ENCODE measurements at regions not wholly inside any gene's neighbourhood (a gene's known extent, or its start where the extent isn't known, plus 50 kb on each side); places are given as distances from the start of the nearest gene placed in this dataset.

DNA sequence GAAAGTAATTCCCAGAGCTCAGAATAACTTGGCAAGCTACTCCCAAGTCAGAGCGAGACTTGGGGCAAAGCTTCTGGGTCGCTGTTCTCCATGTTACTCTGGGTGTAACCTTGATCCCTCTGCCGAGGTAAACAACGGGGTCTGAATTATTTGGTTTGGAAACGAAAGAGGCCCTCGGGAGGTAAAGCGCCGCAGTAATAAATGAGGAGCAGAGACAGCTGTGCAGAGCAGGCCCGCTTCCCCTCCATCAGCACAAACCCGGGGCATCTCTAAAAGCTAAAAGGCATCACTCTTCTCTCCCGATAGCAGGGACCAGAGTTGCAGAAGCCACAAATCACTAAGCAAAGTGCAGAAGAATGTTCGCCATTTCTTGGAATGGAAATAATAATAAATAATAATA lies 561.5 kb downstream of the BCOR start:
- DNase-seq: no peak

DNA sequence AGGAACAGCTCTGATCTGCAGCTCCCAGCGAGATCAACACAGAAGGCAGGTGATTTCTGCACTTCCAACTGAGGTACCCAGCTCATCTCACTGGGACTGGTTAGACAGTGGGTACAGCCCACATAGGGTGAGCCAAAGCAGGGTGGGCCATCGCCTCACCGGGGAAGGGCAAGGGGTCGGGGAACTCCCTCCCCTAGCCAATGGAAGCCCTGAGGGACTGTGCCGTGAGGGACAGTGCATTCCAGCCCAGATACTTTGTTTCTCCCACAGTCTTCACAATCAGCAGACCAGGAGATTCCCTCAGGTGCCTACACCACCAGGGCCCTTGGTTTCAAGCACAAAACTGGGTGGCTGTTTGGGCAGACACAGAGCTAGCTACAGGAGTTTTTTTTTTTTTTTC lies 555.9 kb downstream of the BCOR start:
- DNase-seq: no peak

DNA sequence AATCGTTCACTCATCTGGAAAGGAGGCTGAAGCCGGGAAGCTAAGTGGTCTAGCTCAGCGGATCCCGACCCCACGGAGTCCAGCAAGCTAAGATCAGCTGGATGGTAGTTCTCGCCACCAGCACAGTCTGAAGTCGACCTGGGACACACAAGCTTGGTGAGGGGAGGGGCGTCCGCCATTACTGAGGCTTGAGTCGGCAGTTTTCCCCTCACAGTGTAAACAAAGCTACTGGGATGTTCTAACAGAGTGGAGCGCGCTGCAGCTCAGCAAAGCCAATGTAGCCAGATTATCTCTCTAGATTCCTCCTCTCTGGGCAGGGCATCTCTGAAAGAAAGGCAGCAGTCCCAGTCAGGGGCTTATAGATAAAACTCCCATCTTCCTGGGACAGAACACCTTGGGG lies 555.4 kb downstream of the BCOR start:
- DNase-seq: no peak

DNA sequence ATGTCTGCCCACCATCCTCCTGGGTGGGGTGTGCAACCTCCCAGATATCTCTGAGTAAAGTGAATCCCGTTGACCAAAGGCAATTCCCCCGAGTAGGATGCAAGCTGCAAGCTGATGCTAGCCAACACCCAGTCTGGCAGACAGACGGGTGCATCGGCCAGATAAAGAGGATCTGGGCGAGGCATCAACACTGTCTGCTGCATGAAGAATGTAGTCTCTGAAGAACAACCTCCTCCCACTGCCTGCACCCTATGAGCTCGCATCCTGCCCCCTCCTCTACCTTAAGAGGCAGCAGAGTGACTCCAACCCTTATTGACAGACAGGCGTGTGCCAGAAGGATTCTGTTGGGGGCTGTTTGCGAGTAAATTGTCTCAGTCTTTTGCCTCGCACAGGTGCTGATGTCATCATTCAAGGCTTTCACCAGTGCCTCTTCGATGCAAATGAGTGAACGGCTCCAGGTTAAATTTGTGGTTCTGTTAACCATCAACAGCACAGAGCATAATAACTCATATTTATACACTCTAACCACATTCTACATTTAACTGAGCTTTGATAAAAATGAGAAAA lies 546.9 kb downstream of the BCOR start:
- no peak for DNase-seq

DNA sequence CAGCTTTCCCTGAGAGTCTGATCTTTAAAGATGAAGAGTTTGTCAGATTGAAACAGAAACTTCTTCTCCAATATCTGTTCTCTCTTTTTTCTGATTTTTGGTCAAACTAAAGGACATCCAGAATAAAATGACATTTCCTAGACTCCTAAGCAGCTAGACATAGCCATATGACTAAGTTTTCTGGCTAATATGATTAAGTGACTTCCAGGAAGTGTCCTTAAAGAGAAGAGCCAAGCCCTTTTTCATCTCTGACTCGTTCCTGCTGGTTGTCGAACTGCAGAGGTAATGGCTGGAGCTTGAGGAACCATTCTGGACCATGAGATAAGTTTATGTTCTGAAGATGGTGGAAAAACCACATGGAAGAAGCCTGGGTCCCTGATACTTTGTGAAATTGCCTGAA lies 546.0 kb downstream of the BCOR start:
- no peak for DNase-seq

DNA sequence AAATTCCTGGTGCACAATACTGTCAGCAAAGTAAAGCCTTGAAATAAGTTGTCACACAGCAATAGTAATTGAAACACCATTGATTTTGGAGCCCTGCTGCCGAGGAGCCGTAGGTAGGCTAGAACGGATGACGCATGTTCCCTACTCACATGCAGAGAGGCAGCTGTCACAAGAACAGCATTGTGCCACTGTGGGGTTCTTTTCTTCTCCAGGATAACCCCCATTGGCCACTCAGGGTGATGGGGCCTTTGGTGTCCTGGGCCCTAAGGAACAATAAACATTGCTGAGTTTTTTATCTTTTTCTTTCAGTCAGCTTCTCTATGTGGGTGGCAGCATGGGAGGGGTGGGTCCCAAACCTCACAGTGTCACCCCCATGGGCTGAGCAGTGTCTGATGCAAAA lies 542.3 kb downstream of the BCOR start:
- DNase-seq: no peak

DNA sequence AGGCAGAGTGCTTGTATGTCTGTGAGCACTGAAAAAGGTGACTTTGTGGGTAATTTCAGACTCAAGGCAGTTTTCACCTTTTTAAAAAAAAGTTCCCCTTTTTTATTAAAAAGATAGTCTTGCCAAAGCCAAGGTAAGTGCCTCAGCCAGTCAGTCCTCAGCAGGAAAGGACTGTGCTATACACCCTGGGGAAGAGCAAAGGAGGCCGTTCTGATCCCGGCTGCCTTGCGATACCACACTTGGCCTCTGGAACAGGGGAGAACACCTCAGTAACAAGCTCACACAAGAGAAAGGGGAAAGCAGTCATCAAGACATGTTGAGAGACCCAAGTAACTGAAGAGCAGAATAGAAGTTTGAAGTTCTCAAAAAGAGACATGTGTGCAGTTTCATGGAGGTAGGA lies 541.7 kb downstream of the BCOR start:
- no peak for DNase-seq

DNA sequence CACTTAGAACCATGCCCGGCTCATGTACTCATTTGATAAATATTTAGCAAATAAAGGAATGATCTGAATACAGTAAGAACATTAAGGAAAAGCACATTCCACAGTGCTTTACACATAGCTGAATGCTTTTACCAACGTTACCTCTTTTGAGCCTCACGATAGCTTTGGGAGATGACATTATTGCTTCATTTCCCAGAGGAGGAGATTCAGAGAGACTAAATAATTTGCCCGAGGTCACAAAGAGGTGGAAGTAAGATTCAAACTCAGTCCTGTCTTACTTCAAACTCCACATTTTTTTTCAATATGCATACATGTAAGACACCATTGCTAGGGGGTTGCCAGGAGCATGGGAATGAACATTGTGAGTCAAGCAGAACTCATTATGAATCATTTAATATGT lies 538.5 kb downstream of the BCOR start:
- no peak for DNase-seq

DNA sequence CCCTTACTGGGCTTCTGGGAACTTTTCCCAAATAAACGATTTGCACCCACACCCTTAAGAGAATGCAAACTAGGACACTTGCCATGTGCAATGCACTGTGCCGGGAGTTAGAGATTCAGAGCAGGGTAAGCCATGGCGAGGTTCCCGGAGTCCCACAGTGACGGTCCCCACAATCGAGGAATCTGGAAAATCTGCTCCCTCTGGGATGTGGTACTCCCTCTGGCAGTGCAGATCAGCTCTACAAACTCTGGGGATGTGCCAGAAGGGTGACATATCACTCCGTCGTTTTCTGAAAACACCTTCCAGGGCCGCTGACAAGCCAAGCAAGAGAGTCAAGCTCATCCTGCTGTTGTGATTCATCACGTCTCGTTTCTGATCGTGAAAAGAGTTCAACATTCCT lies 537.5 kb downstream of the BCOR start:
- peak in 1 of 51 donors; percentile 1 for DNase-seq

DNA sequence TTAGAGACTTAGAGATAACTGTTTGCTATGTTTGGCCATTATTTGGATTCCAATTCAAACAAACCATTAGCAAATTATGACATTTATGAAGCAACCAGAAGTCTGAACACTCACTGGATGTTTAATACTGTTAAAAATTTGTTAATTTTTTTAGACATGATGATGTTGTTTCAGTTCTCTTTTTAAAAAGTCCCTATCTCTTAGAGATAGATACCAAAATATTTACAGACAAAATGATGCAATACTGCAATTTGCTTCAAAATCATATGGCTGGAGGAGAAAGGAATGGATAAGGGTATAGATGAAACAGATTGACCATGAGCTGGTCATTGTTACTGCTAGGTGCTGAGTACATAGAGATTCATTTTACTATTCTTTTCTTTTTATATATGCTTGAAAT lies 534.6 kb downstream of the BCOR start:
- DNase-seq: no peak

DNA sequence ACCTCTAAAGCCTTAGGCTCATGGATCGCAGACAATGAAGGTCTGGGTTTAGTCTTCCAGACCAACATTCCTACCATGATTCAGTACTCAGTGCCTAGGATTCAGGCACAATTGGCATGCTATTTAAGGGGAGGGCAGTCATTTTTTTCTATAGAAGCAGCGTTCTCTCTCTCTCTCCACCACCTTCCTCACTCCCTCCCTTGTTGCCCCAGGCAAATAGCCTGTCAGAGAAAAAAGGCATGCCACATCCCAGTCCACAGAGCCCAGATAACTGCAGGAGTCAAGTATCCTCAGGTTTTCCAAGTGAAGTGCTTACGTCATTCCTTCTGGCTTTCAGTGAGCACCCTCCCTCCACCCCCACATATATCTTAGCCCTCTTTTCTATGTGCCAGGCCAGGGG lies 533.0 kb downstream of the BCOR start:
- no peak for DNase-seq

DNA sequence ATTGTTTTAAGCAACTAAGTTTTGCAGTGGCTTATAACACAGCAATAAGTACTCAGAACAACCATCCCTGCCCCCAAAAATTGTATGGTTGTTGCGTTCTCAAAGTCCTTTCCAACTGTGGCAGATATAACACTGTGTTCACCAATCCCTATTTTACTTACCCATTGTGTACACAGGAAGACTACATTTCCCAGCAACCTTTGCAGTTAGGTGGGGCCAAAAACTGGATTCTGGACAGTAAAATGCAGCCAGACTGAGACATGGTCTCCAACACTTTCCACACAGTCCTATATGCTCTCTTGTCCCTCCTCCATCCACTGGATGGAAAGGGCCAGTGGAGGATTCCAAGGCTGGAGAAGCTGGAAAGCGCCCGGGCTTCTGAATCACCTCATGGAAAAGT lies 523.6 kb downstream of the BCOR start:
- no peak for DNase-seq

DNA sequence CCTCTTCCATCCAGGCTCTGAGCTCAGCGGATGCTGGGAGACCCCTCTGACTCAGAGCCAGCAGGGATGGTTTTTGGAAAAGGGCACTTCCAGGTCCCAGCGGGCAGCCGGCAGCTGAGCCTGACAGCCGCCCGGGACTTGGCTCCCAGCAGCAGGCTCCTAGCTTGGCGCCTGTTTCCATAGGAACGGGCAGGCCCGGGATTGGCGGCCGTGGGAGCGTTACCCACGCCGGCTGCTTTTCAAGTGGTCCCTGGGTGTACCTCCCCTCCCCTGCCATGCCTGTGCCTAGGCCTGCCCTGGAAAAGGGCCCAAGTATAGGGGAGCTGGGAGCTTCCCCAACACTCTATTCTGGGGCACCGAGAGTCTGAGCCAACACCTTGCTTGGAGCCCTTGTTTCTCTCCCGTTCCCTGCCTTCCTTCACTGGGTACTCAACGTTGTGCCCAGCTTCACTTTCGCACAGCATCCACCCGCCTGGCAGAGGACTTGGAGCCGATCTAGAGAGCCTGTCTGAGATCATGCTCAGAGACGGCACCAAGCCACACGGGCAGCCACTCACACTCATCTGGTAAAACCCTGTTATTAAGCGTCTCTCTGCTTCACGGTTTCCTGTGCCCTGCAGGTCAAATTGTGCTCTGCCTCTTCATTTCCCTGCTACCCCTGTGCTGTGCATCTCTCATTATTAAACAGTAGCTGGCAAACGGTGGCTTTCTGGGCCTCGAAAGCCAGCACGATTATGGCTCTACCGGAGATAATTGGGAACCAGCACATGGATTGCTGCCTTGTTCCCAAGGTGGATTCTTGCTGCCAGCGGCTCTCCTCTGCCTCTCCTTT lies 521.5 kb downstream of the BCOR start:
- DNase-seq: peak in 42 of 51 donors; percentile 0 to 73 (median 32)

DNA sequence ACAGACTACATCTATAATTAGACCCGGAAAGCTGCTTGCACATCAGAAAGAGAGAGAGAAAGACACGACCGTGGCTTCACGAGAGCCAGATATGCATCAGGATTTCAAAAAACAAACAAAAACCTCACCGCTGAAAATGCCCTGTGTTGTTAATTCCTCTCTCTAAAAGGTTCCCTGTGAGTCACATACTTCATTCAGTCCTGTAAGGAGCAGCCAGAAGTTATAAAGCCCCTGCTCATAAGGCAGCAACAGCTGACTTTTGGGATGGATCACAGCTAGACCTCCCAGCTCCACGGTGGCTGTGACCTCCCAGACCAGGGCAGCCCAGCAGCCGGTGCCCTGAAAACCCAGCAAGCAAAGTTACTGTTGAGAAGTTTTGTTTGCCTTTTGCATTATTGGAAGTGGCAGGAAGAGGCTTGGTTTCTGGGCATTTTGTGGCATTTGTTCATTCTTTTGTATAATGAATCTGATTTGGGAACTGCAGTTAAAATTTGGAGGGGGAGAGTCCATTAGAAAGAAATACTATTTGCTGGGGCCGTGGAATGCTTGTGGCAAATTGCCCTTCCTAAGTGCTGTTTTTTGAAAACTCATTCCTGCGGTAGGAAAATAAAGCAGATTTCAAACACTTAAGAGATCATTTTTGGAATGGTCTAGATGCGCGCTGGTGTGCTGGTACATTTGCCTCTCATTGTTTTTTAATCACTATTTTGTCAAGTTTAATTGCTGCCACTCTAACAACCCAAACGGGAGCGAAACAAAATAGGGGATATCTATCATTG lies 520.4 kb downstream of the BCOR start:
- peak in 1 of 51 donors; percentile 0 for DNase-seq

DNA sequence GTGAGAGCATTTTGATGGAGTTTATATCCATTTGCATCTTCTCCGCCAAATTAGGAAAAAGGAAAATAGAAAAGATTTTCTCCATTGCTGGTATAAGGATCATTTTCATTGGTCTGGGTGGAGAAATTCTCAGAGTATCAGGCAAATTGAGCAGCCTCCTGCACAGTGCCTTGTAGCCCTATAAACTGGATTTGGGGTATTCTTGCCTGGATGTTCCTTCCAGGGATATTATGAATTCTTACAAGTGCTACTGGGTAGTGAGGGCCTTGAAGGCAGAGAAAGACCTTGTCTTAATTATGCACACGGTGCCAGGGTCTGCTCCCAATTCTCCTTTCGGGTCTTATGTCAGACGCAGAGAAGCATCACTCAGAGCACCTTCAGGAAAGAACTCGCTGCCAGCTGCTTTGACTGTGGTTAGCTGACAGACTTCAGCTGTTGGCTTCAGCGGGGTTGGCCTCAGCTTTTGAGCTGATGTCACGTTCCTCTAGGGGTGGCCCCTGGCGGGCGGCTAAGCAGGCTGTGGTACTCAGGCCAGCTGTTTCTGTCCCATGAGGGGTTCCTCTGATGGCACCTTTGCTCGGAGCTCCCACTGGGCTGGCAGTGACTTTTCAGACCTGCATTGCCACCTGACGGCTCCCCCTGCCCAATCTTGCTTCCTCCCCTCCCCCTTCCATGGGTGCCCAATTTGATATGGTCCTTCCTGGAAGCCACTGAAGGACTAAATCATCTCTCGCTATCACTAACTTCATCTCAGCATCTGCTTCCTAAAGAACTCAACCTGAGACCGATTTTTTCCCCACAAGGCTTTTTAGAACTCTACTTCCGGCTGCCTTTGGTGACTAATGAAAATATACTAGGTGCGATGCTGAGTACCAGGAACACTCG lies 519.5 kb downstream of the BCOR start:
- no peak for DNase-seq

DNA sequence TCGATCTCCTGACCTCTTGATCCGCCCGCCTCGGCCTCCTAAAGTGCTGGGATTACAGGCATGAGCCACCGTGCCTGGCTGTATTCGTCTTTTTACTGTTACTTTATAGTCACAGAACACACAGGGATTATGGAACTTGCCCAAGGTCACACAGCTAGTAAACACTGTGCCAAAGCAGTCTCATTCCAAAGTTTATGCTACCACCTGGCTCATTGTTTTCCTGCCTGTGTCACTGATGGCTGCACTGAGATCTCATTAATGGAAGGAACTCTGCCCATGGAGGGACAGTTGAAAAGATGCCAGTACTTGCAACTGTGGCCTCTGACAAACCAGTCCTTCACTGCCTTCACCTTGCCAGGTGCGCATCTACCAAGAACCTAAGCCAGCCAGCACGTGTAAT lies 517.7 kb downstream of the BCOR start:
- no peak for DNase-seq

DNA sequence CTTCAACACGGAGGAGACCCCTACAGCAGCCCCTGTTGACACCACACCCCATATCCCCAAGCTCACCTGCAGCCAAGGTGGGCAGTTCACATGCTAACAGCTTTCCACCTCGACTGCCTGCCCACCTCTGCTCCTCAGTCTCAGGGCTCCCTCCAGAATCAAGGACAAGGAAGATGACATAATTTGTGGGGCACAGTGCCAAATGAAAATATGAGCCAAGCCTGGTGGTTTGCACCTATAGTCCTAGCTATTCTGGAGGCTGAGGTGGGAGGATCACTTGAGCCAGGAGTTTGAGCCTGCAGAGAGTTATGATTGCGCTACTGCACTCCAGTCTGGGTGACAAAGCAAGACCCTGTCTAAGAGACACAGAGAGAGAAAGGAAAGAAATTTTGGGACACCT lies 516.3 kb downstream of the BCOR start:
- no peak for DNase-seq

DNA sequence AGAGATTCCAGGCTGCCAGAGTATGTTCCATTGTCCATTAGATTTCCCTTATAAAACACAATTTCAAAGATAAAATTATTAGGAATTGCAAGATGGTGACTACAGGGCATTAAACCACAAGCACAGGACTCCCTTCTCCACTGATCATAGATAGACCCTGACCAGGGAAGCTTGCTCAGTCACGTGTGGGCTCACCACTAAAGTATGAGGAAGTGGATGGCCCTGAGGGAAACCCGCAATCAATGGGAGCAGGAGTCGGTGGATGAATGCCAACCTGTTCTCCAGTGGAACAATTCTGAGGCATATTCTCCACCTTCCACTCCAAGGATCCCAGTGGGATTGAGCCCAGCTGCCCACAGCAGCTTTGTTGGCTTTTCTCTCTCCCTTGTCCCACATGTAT lies 515.7 kb downstream of the BCOR start:
- DNase-seq: no peak

DNA sequence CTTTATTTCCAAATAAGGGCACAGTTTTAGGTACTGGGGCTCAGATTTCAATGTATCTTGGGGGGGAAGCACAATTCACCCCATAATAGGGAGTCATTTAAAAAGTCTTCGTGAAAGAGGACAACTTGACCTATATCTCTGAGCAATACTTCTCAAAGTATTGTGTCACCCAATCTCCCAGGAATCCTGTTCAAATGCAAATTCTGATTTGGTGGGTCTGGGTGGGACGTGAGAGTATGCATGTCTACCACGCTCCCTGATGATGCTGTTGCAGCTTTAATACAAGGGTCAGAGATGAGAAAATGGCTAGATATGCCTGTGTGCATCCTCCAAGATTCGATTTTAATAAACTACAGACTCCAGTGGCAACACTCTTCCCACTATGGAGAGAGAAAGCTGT lies 514.8 kb downstream of the BCOR start:
- no peak for DNase-seq

DNA sequence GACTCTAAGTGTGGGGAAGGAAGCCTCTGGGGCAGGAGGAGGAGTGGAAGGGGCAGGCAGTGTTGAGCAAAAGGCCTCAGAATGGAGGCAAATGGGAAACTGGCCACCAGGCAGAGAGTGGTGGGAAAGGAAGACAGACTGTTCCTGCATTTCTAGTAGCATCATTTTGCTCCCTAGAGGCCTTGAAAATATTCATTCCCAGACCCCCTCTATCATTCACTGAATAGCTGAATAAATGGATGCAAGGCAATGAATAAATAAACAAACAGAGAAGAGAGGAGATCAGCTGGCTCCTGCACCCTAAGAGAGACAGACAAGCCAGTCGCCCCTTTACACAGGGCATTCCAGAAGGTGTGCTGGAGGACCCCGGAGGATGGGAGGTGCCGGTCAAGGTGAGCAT lies 511.9 kb downstream of the BCOR start:
- no peak for DNase-seq

DNA sequence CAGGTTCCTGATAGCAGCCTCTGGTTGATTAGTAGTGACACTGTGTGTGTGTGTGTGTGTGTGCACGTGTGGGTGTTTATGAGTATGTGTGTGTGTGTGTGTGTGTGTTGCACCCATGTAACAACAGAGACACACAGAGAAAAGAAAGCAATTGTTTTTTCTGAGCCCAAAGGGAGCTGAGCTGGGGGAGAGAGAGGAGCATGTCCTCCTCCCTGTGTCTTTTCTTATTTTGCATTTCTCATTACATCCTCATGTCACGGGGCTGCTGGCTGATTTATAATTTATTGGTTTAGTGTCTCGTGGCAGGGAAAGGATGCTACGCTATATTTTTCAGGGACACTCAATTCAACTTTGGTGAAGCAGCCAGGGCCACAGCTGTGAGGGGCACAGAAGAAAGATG lies 511.4 kb downstream of the BCOR start:
- DNase-seq: no peak

DNA sequence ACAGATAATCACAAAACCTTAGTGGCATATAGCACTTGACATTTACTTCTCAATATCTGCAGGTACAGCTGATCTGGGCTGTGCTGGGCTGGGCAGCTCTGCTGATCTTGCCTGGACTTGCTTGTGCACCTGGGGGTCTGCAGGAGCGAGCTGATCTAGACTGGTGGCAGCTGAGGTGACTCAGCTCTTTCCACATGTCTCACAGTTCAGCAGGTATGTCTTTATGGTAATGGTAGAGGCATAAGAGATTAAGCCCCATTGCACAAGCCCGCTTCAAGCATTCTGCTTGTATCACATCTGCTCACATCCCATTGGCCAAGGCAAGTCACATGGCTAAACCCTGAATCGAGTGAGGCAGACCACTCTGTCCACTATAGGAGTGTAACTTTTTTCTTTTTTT lies 506.7 kb downstream of the BCOR start:
- no peak for DNase-seq
